ENCODE measurements at regions not wholly inside any gene's neighbourhood (a gene's known extent, or its start where the extent isn't known, plus 50 kb on each side); places are given as distances from the start of the nearest gene placed in this dataset.

DNA sequence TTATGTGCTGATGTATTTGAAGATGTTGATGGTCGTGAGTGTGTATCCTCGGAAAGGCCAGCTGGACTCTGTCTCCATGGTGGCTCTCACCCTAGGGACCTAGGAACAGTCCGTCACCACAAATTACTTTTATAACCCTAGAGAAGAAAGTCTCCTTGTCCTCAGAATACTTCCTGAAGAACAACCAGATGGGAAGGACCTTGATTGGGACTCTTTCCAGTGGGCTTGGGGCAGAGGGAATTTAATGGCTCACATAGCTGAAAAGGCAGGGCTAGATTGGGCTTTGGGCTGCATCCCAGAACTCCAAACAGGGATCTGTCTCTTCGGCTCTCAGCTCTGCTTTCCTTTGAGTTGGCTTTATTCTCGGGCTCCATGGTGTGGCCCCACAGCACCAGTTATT lies 90.8 kb downstream of the TBX19 start:
- POLR2A ChIA-PET, result interaction anchor here (0.6 kb wide), 1 partner anchor 147 kb away, joined by 3 read pairs; no protein-coding TSS in a partner anchor
- CTCF ChIA-PET, result interaction anchor here (0.7 kb wide), 1 partner anchor 29 kb away, joined by 3 read pairs; no protein-coding TSS in a partner anchor

DNA sequence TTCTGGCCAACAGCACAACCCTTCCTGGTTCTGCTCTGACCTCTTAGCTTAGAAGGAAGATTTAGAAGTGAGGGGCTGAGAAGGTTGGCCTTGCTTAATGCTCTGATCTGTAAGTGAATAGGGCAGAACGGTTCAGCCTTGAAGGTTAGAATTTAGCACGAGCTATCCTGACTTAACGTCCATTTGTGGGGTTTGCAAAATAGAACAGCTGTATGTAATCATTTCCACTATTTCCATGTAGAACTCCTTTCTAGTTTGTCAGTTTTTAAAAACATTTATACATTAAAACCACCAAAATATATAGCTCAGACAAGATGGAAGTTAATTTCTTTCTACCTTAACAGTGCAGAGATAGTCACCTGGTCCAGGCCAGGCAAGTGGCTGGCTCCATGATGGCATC lies 89.9 kb downstream of the TBX19 start:
- ChIA-PET POLR2A (no interaction called here), CTCF (no interaction called here)

DNA sequence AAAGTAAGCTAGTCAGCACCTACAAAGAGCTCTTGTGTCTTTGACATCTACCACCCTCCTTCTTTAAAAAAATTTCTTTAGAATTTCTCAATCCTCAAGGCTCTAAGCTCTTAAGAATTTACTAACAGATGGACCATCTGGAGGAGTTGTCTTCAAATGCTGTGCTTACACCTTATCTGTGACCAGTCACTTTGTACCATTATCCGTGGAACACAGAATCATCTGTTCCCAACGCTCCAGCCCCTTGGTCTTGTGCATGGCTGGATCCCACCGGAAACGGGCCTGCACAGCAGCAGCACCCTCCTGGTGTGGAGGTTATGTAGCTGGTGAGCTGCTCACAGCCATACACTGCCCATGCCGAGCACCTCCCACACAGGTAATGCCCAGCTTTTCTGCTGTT lies 89.0 kb downstream of the TBX19 start:
- ChIA-PET CTCF (interaction anchor here (1.2 to 1.3 kb wide), 2 partner anchors 8 to 26 kb away, joined by 4 to 5 read pairs; no protein-coding TSS in a partner anchor), POLR2A (no interaction called here)

GRCh38 chr1:168368131-168368530 lies 87.5 kb downstream of the TBX19 start:
- POLR2A ChIA-PET, result interaction anchor here (0.6 kb wide), 1 partner anchor 1537 kb away, joined by 5 read pairs; no protein-coding TSS in a partner anchor
- CTCF ChIA-PET, result no interaction called here

- ChIA-PET POLR2A (no interaction called here), CTCF (interaction anchor here (2.9 kb wide), 1 partner anchor 24 kb away, joined by 20 read pairs; no protein-coding TSS in a partner anchor)
Measured at GRCh38 chr1:168365719-168366479, 85.2 kb downstream of the TBX19 start.

All from activated CD8-positive, alpha-beta memory T cell treated with anti-CD3 and anti-CD28 coated beads for 36 hours (primary cell).